GM19438 (cell line): ENCODE measurements at regions not wholly inside any gene's neighbourhood (a gene's known extent, or its start where the extent isn't known, plus 50 kb on each side); places are given as distances from the start of the nearest gene placed in this dataset.

Experiments
- ATAC-seq: cut with Tn5 transposase; IDR thresholded peaks from one replicate; pipeline ENCODE4 v1.9.1; 2021; ENCODE audit warnings: low read depth; ENCODE audit not compliant: unreplicated experiment

- ATAC-seq: no peak
Observed at GRCh38 chr2:57107353-57107752, 923.6 kb downstream of the CCDC85A start.

- ATAC-seq: no peak
Observed at GRCh38 chr2:57111531-57111930, 927.7 kb downstream of the CCDC85A start.

- no peak for ATAC-seq
Observed at GRCh38 chr2:57119141-57119540, 927.5 kb upstream of the VRK2 start.

DNA sequence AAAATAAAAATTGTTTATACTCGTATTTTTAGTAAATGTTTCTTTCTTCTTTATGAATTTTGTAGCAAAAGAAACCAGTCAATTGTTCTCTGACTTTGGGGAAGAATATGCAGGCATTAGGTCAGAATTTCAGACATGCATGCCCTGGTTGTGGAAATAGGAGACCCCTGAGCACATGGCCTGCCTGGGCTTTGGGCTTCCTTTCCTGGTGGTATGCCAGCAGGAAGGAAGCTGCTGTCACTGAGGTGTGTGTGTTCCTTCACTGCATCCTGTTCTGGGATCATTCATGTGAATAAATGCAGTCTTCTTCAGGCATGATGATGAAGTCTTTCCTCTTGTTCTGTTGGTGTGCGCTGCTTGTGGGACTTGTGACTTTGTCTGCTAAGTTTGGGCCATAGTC lies 920.2 kb upstream of the VRK2 start:
- no peak for ATAC-seq

- no peak for ATAC-seq
Observed at GRCh38 chr2:57139179-57139578, 907.4 kb upstream of the VRK2 start.

- no peak for ATAC-seq
Observed at GRCh38 chr2:57141269-57141668, 905.3 kb upstream of the VRK2 start.

- ATAC-seq: no peak
Observed at GRCh38 chr2:57146951-57147350, 899.7 kb upstream of the VRK2 start.

DNA sequence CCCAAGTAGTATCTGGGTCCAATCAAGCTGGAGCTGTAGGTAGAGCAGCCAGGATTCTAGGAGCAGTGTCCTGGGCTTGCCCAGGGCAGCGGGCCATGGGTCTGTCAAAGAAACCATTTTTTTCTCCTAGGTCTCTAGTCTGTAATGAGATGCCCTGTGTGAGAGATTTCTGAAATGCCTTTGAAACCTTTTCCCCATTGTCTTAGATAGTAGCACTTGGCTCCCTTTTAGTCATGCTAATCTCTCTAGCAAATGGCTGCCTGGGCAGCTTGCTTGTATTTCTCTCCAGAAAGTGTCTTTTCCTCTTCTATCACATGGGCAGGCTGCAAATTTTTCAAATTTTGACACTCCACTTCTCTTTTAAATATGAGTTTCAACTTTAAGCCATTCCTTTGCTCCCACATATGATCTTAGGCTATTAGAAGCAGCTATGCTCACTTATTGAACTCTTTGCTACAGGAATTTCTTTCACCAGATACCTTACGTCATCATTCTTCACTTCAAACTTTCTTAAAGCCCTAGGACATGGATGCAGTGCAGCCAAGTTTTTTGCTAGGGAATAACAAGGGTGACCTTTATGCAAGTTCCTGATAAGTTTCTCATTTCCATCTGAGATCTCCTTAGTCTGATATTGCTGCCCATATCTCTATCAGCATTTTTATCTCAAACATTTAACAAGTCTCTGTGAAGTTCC lies 890.2 kb upstream of the VRK2 start:
- ATAC-seq: no peak

DNA sequence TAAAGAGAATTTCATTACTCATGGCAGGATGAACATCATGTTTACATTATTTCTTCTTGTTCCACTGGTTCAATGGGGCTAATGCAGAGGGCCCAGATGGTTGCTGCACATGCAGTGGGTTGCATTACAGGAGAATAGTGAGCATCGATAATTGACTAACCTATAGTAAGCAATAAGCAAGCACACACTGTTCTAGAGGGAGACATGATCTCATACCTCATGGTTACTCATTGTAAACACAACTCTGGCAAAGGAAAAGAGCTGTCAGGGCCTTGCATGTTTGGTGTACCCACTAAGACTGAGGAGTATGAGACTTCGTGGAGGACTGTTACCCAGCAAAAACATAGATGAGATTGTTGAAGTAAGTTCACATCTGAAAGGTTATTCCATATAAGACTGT lies 885.6 kb upstream of the VRK2 start:
- ATAC-seq: no peak

- no peak for ATAC-seq
Observed at GRCh38 chr2:57177176-57177575, 869.4 kb upstream of the VRK2 start.

- ATAC-seq: no peak
Observed at GRCh38 chr2:57180042-57180567, 866.5 kb upstream of the VRK2 start.

DNA sequence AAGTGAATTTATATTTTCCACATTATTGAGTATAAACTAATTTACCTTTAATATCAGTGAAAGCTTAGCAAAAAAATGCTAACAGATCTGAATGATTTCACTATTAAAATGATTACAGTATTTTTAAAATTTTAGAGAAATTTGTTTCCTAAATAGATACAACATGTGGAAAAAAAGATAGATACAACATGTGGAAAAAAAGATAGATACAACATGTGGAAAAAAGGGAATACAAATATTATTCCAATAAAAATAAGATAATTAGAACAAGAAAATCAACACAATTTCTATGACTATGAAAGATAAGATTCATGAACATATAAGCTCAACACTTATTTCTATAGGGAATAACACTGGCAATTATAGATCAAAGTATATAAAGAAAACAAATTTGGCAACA lies 865.9 kb upstream of the VRK2 start:
- no peak for ATAC-seq

GRCh38 chr2:57181315-57182038 lies 865.1 kb upstream of the VRK2 start:
- no peak for ATAC-seq

GRCh38 chr2:57182916-57183315 lies 863.7 kb upstream of the VRK2 start:
- no peak for ATAC-seq

GRCh38 chr2:57185568-57185967 lies 861.0 kb upstream of the VRK2 start:
- ATAC-seq: no peak

DNA sequence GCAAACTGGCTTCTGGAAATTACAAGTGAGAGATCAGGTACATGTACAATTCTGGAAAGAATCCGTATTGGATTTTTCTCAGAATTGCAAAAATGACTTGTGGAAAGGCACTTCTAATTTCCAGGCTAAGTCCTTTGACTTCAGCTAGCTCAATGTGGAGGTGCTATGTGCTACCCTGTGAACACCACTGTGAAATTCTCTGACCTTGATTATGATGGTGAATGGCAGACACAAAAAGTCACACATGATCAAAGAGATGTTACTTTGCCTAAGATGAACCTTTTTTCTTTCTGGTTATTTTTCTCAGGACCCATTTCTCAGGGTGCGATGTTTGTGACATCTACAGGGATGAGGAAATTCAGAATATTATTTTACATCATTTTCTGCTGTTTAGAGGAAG lies 856.6 kb upstream of the VRK2 start:
- ATAC-seq: no peak

DNA sequence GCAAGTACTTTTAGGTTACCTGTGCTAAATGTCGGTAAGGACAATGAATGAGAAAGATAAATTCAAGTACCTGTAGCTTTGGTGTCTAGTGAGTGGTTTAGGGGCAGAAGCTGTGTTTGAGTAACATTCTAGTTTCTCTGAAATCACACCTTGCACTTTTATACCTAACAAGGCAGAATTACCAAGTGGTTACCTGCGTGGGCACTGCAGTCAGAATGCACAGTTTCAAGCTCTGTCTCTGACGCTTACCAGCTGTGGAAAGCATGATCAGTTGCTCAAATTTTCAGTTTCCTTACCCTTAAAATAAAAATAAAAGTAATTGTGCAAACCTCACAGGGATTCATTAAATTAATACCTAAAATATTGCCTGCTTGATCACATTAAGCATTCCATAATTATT lies 846.9 kb upstream of the VRK2 start:
- no peak for ATAC-seq

GRCh38 chr2:57204364-57204763 lies 842.2 kb upstream of the VRK2 start:
- ATAC-seq: no peak

- no peak for ATAC-seq
Observed at GRCh38 chr2:57205241-57205640, 841.4 kb upstream of the VRK2 start.

GRCh38 chr2:57207191-57207590 lies 839.4 kb upstream of the VRK2 start:
- no peak for ATAC-seq

GRCh38 chr2:57209799-57210198 lies 836.8 kb upstream of the VRK2 start:
- ATAC-seq: no peak

DNA sequence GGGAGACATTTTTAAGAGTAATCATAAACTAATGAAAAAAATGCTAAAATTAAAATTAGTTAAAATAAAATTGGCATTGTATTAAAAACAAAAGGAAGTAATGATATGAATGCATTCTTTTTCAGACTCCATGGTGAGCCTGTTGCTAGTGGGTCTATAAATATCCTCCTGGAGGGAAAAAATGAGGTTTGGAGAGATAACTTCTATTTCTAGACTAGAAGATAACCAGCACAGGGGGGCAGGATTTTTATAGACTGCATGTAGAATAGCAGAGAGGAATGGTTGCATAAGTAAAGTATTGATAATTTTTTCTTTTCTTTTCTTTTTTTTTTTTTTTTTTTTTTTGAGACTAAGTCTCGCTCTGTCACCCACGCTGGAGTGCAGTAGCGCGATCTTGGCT lies 835.8 kb upstream of the VRK2 start:
- no peak for ATAC-seq
